HCT116 (cell line): ENCODE measurements at regions not wholly inside any gene's neighbourhood (a gene's known extent, or its start where the extent isn't known, plus 50 kb on each side); places are given as distances from the start of the nearest gene placed in this dataset.
"Not testable (repeated sequence)": the region's sequence is repeated elsewhere in the genome, so short reads cannot be mapped to it uniquely, and the experiment has no call there.

Experiments used
- ATAC-seq: fragments of 200-7000 bp; cut with Tn5 transposase; 2 replicates; pipeline ENCODE4 v1.9.1; 2020; ENCODE audit warnings: mild to moderate bottlenecking, moderate library complexity
- BruUV-seq: library from RNA; stranded (reverse); fragments of 400-500 nt; replicated peaks from 2 replicates; lab custom pipeline; 2021; lab: Mats Ljungman, UMichigan
- CTCF ChIA-PET: fragments of 300-600 bp; sonication (Branson Sonifier 250); formaldehyde crosslinking; loops from one replicate; lab custom pipeline; 2021; ENCODE audit warnings: antibody characterized with exemption; lab: Charles Lee
- POLR2A ChIA-PET: fragments of 300-600, 350-600 bp; sonication (Branson Sonifier 250); formaldehyde crosslinking; loops from one replicate; lab custom pipeline; 2021; ENCODE audit warnings: antibody characterized with exemption; lab: Charles Lee
- RAD21 ChIA-PET, 2 experiments: fragments of 300-600 bp; sonication (Branson Sonifier 250); formaldehyde crosslinking; loops; one replicate each; lab custom pipeline; 2023; ENCODE audit warnings: low total read pairs in 2 of 2; ENCODE audit not compliant: uncharacterized antibody in 2 of 2, unreplicated experiment in 2 of 2, low non-redundant PET in 1 of 2; lab: Charles Lee
- DNase-seq: peaks from one replicate; pipeline ENCODE4 v3.0.0-alpha.2; 2010; ENCODE audit warnings: low read depth, low spot score
- H2AFZ ChIP-seq: fragments of 200-600 bp; shearing (Covaris generic), sonication (generic); 2 replicates; pipeline ENCODE4 v1.6.1; 2017; ENCODE audit warnings: low read depth, mixed run types, mixed read lengths, antibody characterized with exemption, low read length; ENCODE audit not compliant: poor library complexity, severe bottlenecking
- H3K27ac ChIP-seq: 2 replicates; pipeline ENCODE4 v1.5.1; 2012; ENCODE audit warnings: low read depth, low read length
- H3K27me3 ChIP-seq: fragments of 200-600 bp; sonication (generic); 2 replicates; pipeline ENCODE4 v1.6.1; 2016; ENCODE audit warnings: mixed run types, low read length, mixed read lengths; ENCODE audit not compliant: insufficient read depth
- H3K36me3 ChIP-seq, 2 experiments: fragments of 200-500 bp in 1 of 2; fragments of 200-600 bp in 1 of 2; sonication (Bioruptor generic) in 1 of 2; sonication (generic) in 1 of 2; 2 replicates each; pipeline versions ENCODE4 v1.5.1 to v1.6.1; 2014 to 2016; ENCODE audit warnings: low read length in 2 of 2, inconsistent platforms in 1 of 2, mixed read lengths in 1 of 2, mixed run types in 1 of 2; ENCODE audit not compliant: insufficient read depth in 2 of 2, control insufficient read depth in 1 of 2
- H3K4me1 ChIP-seq, 2 experiments: fragments of 200-600 bp in 1 of 2; sonication (generic) in 1 of 2; 2 replicates each; pipeline versions ENCODE4 v1.5.1 to v1.6.1; 2012 to 2017; ENCODE audit warnings: low read length in 2 of 2, inconsistent platforms in 1 of 2, mild to moderate bottlenecking in 1 of 2, mixed read lengths in 1 of 2, mixed run types in 1 of 2, moderate library complexity in 1 of 2; ENCODE audit not compliant: insufficient read depth in 2 of 2, control insufficient read depth in 1 of 2
- H3K4me2 ChIP-seq: fragments of 200-600 bp; sonication (generic); 2 replicates; pipeline ENCODE4 v1.6.1; 2017; ENCODE audit warnings: mixed run types, low read length, mixed read lengths
- H3K4me3 ChIP-seq, 2 experiments: fragments of 200-600 bp in 1 of 2; sonication (generic) in 1 of 2; replicated peaks in 1 of 2; 2 replicates each; pipeline ENCODE4 v1.5.1; 2011 to 2016; ENCODE audit warnings: low read length in 2 of 2, control low read depth in 1 of 2, low read depth in 1 of 2, mild to moderate bottlenecking in 1 of 2, mixed read lengths in 1 of 2, mixed run types in 1 of 2
- H3K79me2 ChIP-seq: fragments of 200-600 bp; sonication (generic); 2 replicates; pipeline ENCODE4 v1.6.1; 2017; ENCODE audit warnings: mild to moderate bottlenecking, mixed run types, low read length, moderate library complexity, mixed read lengths; ENCODE audit not compliant: insufficient read depth
- H3K9ac ChIP-seq: fragments of 200-600 bp; sonication (generic); 2 replicates; pipeline ENCODE4 v1.6.1; 2016; ENCODE audit warnings: low read length, mixed read lengths
- H3K9me2 ChIP-seq: fragments of 200-600 bp; sonication (generic), shearing (Covaris generic); 2 replicates; pipeline ENCODE4 v1.6.1; 2017; ENCODE audit warnings: mixed run types, mild to moderate bottlenecking, moderate library complexity; ENCODE audit not compliant: insufficient read depth
- H3K9me3 ChIP-seq, 2 experiments: fragments of 200-500 bp in 1 of 2; fragments of 200-600 bp in 1 of 2; sonication (Bioruptor generic) in 1 of 2; sonication (generic) in 1 of 2; 2 replicates each; pipeline ENCODE4 v1.6.1; 2014 to 2017; ENCODE audit warnings: low read length in 2 of 2, mixed read lengths in 2 of 2, inconsistent platforms in 1 of 2, low read depth in 1 of 2, mild to moderate bottlenecking in 1 of 2, mixed run types in 1 of 2, moderate library complexity in 1 of 2; ENCODE audit not compliant: control insufficient read depth in 1 of 2, insufficient read depth in 1 of 2
- H4K20me1 ChIP-seq: fragments of 200-600 bp; sonication (generic), shearing (Covaris generic); 2 replicates; pipeline ENCODE4 v1.6.1; 2017; ENCODE audit warnings: mixed run types, mild to moderate bottlenecking, moderate library complexity; ENCODE audit not compliant: insufficient read depth
- EGR1 ChIP-seq: IDR thresholded peaks from 2 replicates; pipeline ENCODE4 v1.6.1; 2012; ENCODE audit warnings: low read depth
- ELF1 ChIP-seq: IDR thresholded peaks from 2 replicates; pipeline ENCODE4 v1.6.1; 2012; ENCODE audit warnings: low read depth, borderline replicate concordance
- EZH2 ChIP-seq: fragments of 200-600 bp; sonication (generic); IDR thresholded peaks from 2 replicates; pipeline ENCODE4 v1.6.1; 2017; ENCODE audit warnings: antibody characterized with exemption, mixed run types
- POLR2AphosphoS5 ChIP-seq: IDR thresholded peaks from 2 replicates; pipeline ENCODE4 v1.6.1; 2011; ENCODE audit warnings: mild to moderate bottlenecking, low read depth, low read length, moderate library complexity
- REST ChIP-seq: IDR thresholded peaks from 2 replicates; pipeline ENCODE4 v1.6.1; 2012; ENCODE audit warnings: low read depth
- intact Hi-C: fragments of 100-400 bp; cut with micrococcal nuclease; formaldehyde crosslinking; loops from 2 replicates; pipeline ENCODE4 v1.10.0; 2022

GRCh38 chr1:45266151-45266801 lies 59.9 kb upstream of the ZSWIM5 start:
- BruUV-seq: no TSS peak
- H2AFZ ChIP-seq: no peak overlapping the region
- 0 out of 2 replicates have a peak overlapping the region, but pooled peaks have one; percentile 12 for H3K4me2 ChIP-seq
- H3K9me2 ChIP-seq: no peaks in the 10 kb centered on the region
- CTCF ChIA-PET: no interaction called here
- no peak overlapping the region for H3K9ac ChIP-seq
- intact Hi-C loops: no loop called here
- no peaks in the 10 kb centered on the region for H3K36me3 ChIP-seq
- peaks cover 0 to 8% of the 10 kb centered on the region in 2 experiments; a peak in 2 of 4 replicates for H3K4me1 ChIP-seq
- no peaks in the 10 kb centered on the region for H3K9me3 ChIP-seq
- no peak overlapping the region for H3K4me3 ChIP-seq
- POLR2A ChIA-PET: no interaction called here
- TF ChIP-seq ELF1 (no peak), EZH2 (no peak), REST (no peak), POLR2AphosphoS5 (no peak), EGR1 (no peak)
- no peaks in the 10 kb centered on the region for H3K27me3 ChIP-seq
- no peak for ATAC-seq
- RAD21 ChIA-PET: no interaction called here
- DNase-seq: no peak
- H3K79me2 ChIP-seq: no peaks in the 10 kb centered on the region
- H3K27ac ChIP-seq: no peak overlapping the region
- no peaks in the 10 kb centered on the region for H4K20me1 ChIP-seq

GRCh38 chr1:45268310-45268709 lies 58.4 kb upstream of the HPDL start:
- H2AFZ ChIP-seq, RAD21 ChIA-PET, POLR2A ChIA-PET, H3K36me3 ChIP-seq, DNase-seq, H3K9me3 ChIP-seq, H3K79me2 ChIP-seq, H3K9ac ChIP-seq, H3K27ac ChIP-seq, BruUV-seq, H3K9me2 ChIP-seq, ATAC-seq, H3K4me2 ChIP-seq, CTCF ChIA-PET, H3K4me1 ChIP-seq, H3K4me3 ChIP-seq, intact Hi-C loops, H3K27me3 ChIP-seq, H4K20me1 ChIP-seq: not testable (repeated sequence)

- DNase-seq, RAD21 ChIA-PET, H2AFZ ChIP-seq, CTCF ChIA-PET, H3K9me2 ChIP-seq, BruUV-seq, H3K79me2 ChIP-seq, H3K9me3 ChIP-seq, ATAC-seq, intact Hi-C loops, H3K36me3 ChIP-seq, H3K27me3 ChIP-seq, H4K20me1 ChIP-seq, H3K27ac ChIP-seq, H3K4me1 ChIP-seq, POLR2A ChIA-PET, H3K4me3 ChIP-seq, H3K9ac ChIP-seq, H3K4me2 ChIP-seq: not testable (repeated sequence)
Observed at GRCh38 chr1:45272267-45272666, 54.4 kb upstream of the HPDL start.
